Liver (tissue), 7 donors: ENCODE measurements at regions not wholly inside any gene's neighbourhood (a gene's known extent, or its start where the extent isn't known, plus 50 kb on each side); places are given as distances from the start of the nearest gene placed in this dataset.
A peak's percentile ranks its signal among the peaks of the same experiment; 100 is the strongest.
"Not testable (repeated sequence)": the region's sequence is repeated elsewhere in the genome, so short reads cannot be mapped to it uniquely, and the experiment has no call there.

Source experiments
- DNase-seq: peaks from one replicate; pipeline ENCODE4 v3.0.0-alpha.2; 2017; ENCODE audit warnings: low spot score
- H3K27ac ChIP-seq, 2 donors: one replicate each; pipeline ENCODE4 v1.7.0; 2013; ENCODE audit warnings: inconsistent platforms in 2 of 2, low read length in 2 of 2, control low read depth in 1 of 2, low read depth in 1 of 2, mild to moderate bottlenecking in 1 of 2
- H3K27me3 ChIP-seq, 4 donors: one replicate each; pipeline versions ENCODE4 v1.6.1 to v1.7.0; 2013; ENCODE audit warnings: low read length in 3 of 4, inconsistent platforms in 1 of 4, mild to moderate bottlenecking in 1 of 4, moderate library complexity in 1 of 4; ENCODE audit not compliant: control insufficient read depth in 4 of 4, insufficient read depth in 4 of 4
- H3K36me3 ChIP-seq, 4 donors: one replicate each; pipeline versions ENCODE4 v1.6.1 to v1.7.0; 2013; ENCODE audit warnings: low read length in 3 of 4, mild to moderate bottlenecking in 3 of 4, low read depth in 1 of 4, moderate library complexity in 1 of 4; ENCODE audit not compliant: control insufficient read depth in 4 of 4, insufficient read depth in 3 of 4
- H3K4me1 ChIP-seq, 4 donors: one replicate each; pipeline versions ENCODE4 v1.6.1 to v1.7.0; 2013; ENCODE audit warnings: low read length in 3 of 4, mild to moderate bottlenecking in 3 of 4, moderate library complexity in 1 of 4; ENCODE audit not compliant: control insufficient read depth in 4 of 4, insufficient read depth in 4 of 4
- H3K4me3 ChIP-seq, 3 donors: one replicate each; pipeline versions ENCODE4 v1.6.1 to v1.7.0; 2013; ENCODE audit warnings: low read length in 3 of 3, control low read depth in 1 of 3, low read depth in 1 of 3, mild to moderate bottlenecking in 1 of 3
- H3K9ac ChIP-seq, 2 donors: one replicate each; pipeline ENCODE4 v1.7.0; 2013; ENCODE audit warnings: low read length in 2 of 2, mild to moderate bottlenecking in 2 of 2, moderate library complexity in 2 of 2, control low read depth in 1 of 2, low read depth in 1 of 2
- H3K9me3 ChIP-seq, 4 donors: one replicate each; pipeline versions ENCODE4 v1.6.1 to v1.7.0; 2013; ENCODE audit warnings: low read length in 3 of 4; ENCODE audit not compliant: control insufficient read depth in 4 of 4
- EGR1 ChIP-seq, 2 donors: IDR thresholded peaks; 2 replicates each; pipeline ENCODE4 v1.6.1; 2016 to 2018; ENCODE audit warnings: antibody characterized with exemption in 2 of 2, low read depth in 2 of 2
- FOXA2 ChIP-seq: IDR thresholded peaks from 2 replicates; pipeline ENCODE4 v1.6.1; 2016; ENCODE audit warnings: antibody characterized with exemption
- GABPA ChIP-seq, 2 donors: IDR thresholded peaks in 1 of 2; conservative IDR thresholded peaks in 1 of 2; 2 replicates each; pipeline ENCODE4 v1.6.1; 2016; ENCODE audit warnings: antibody characterized with exemption in 2 of 2, mild to moderate bottlenecking in 1 of 2, moderate library complexity in 1 of 2
- HNF4A ChIP-seq, 2 donors: conservative IDR thresholded peaks; 2 replicates each; pipeline ENCODE4 v1.6.1; 2016; ENCODE audit warnings: antibody characterized with exemption in 2 of 2, mild to moderate bottlenecking in 2 of 2
- HNF4G ChIP-seq: IDR thresholded peaks from 2 replicates; pipeline ENCODE4 v1.6.1; 2016; ENCODE audit warnings: antibody characterized with exemption
- JUND ChIP-seq, 2 donors: IDR thresholded peaks; 2 replicates each; pipeline ENCODE4 v1.6.1; 2016; ENCODE audit warnings: antibody characterized with exemption in 2 of 2
- RAD21 ChIP-seq, 2 donors: IDR thresholded peaks; 2 replicates each; pipeline ENCODE4 v1.6.1; 2016; ENCODE audit warnings: antibody characterized with exemption in 2 of 2, mild to moderate bottlenecking in 2 of 2
- RXRA ChIP-seq, 2 donors: IDR thresholded peaks; 2 replicates each; pipeline ENCODE4 v1.6.1; 2017 to 2018; ENCODE audit warnings: antibody characterized with exemption in 2 of 2, mild to moderate bottlenecking in 1 of 2
- SP1 ChIP-seq: IDR thresholded peaks from 2 replicates; pipeline ENCODE4 v1.6.1; 2018; ENCODE audit warnings: antibody characterized with exemption, mild to moderate bottlenecking
- TAF1 ChIP-seq: conservative IDR thresholded peaks from 2 replicates; pipeline ENCODE4 v1.6.1; 2016; ENCODE audit warnings: antibody characterized with exemption, mild to moderate bottlenecking
- YY1 ChIP-seq: IDR thresholded peaks from 2 replicates; pipeline ENCODE4 v1.6.1; 2016; ENCODE audit warnings: antibody characterized with exemption, mild to moderate bottlenecking
- WGBS: extraction: QIAGEN DNeasy Blood & Tissue Kit; methylation state at CpG from one replicate; pipeline ENCODE4 v1.1.7; 2013; 5-methylcytosine and 5-hydroxymethylcytosine counted together
- TF ChIP-seq, protein P1 (sequence below): IDR thresholded peaks from 2 replicates; pipeline ENCODE4 v1.6.1; 2016; ENCODE audit warnings: antibody characterized with exemption
- TF ChIP-seq, protein P2 (sequence below): IDR thresholded peaks from 2 replicates; pipeline ENCODE4 v1.6.1; 2016; ENCODE audit warnings: antibody characterized with exemption, mild to moderate bottlenecking
- TF ChIP-seq, protein P3 (sequence below): IDR thresholded peaks from 2 replicates; pipeline ENCODE4 v1.6.1; 2016; ENCODE audit warnings: antibody characterized with exemption
- TF ChIP-seq, protein P4 (sequence below): IDR thresholded peaks from 2 replicates; pipeline ENCODE4 v1.6.1; 2016; ENCODE audit warnings: antibody characterized with exemption
- donor health status: healthy.
- donor health status: healthy.
- donor health status: healthy.
- donor health status: healthy.

DNA sequence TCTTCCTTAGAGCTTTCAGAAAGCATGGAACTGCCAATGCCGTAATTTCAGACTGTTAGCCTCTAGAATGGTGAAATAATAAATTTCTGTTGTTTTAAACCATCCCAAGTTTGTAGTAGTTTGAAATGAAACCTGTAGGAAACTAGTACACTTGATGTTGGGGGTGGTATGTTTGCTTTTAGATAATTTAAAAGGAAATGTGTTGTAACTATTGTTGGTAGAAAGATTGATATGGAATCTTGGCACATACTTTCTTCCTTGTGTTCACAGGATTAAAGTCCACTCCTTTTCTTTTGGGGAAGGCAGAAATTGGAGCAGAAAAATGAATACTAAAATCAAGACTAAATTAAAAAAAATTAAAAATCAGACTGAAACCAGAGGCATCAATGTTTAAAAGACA, 66.0 kb upstream of the ARRDC3 start:
- no peak overlapping the region for H3K4me3 ChIP-seq
- H3K4me1 ChIP-seq = peaks cover 0 to 3% (median 1%) of the 10 kb centered on the region in 4 donors
- no peak overlapping the region for H3K9ac ChIP-seq
- H3K27me3 ChIP-seq = no peaks in the 10 kb centered on the region
- 49% methylated on average over 1 of the region's 1 CpG for WGBS
- TF ChIP-seq HNF4A (conservative IDR thresholded peaks at IDR 0.05) (peak; percentile 80 to 85), YY1 (peak; percentile 19), GABPA (IDR thresholded peaks at IDR 0.05 in 1 of 2, conservative IDR thresholded peaks at IDR 0.05 in 1 of 2) (peak in 1 of 2 donors; percentile 26), JUND (IDR thresholded peaks at IDR 0.05) (peak in 1 of 2 donors; percentile 43), RXRA (IDR thresholded peaks at IDR 0.05) (peak; percentile 29 to 71), EGR1 (IDR thresholded peaks at IDR 0.05; ENCODE audit: low read depth in 2 of 2) (peak in 1 of 2 donors; percentile 53), FOXA2 (peak; percentile 28), HNF4G (peak; percentile 58), RAD21 (IDR thresholded peaks at IDR 0.05) (peak; percentile 9 to 17), SP1 (peak; percentile 21), TAF1 (no peak)
- TF ChIP-seq, protein P1, sequence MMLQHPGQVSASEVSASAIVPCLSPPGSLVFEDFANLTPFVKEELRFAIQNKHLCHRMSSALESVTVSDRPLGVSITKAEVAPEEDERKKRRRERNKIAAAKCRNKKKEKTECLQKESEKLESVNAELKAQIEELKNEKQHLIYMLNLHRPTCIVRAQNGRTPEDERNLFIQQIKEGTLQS = no peak
- TF ChIP-seq, protein P2, sequence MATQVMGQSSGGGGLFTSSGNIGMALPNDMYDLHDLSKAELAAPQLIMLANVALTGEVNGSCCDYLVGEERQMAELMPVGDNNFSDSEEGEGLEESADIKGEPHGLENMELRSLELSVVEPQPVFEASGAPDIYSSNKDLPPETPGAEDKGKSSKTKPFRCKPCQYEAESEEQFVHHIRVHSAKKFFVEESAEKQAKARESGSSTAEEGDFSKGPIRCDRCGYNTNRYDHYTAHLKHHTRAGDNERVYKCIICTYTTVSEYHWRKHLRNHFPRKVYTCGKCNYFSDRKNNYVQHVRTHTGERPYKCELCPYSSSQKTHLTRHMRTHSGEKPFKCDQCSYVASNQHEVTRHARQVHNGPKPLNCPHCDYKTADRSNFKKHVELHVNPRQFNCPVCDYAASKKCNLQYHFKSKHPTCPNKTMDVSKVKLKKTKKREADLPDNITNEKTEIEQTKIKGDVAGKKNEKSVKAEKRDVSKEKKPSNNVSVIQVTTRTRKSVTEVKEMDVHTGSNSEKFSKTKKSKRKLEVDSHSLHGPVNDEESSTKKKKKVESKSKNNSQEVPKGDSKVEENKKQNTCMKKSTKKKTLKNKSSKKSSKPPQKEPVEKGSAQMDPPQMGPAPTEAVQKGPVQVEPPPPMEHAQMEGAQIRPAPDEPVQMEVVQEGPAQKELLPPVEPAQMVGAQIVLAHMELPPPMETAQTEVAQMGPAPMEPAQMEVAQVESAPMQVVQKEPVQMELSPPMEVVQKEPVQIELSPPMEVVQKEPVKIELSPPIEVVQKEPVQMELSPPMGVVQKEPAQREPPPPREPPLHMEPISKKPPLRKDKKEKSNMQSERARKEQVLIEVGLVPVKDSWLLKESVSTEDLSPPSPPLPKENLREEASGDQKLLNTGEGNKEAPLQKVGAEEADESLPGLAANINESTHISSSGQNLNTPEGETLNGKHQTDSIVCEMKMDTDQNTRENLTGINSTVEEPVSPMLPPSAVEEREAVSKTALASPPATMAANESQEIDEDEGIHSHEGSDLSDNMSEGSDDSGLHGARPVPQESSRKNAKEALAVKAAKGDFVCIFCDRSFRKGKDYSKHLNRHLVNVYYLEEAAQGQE = no peak
- TF ChIP-seq, protein P3, sequence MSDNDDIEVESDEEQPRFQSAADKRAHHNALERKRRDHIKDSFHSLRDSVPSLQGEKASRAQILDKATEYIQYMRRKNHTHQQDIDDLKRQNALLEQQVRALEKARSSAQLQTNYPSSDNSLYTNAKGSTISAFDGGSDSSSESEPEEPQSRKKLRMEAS = peak; percentile 49
- TF ChIP-seq, protein P4, sequence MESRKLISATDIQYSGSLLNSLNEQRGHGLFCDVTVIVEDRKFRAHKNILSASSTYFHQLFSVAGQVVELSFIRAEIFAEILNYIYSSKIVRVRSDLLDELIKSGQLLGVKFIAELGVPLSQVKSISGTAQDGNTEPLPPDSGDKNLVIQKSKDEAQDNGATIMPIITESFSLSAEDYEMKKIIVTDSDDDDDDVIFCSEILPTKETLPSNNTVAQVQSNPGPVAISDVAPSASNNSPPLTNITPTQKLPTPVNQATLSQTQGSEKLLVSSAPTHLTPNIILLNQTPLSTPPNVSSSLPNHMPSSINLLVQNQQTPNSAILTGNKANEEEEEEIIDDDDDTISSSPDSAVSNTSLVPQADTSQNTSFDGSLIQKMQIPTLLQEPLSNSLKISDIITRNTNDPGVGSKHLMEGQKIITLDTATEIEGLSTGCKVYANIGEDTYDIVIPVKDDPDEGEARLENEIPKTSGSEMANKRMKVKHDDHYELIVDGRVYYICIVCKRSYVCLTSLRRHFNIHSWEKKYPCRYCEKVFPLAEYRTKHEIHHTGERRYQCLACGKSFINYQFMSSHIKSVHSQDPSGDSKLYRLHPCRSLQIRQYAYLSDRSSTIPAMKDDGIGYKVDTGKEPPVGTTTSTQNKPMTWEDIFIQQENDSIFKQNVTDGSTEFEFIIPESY = peak; percentile 22
- no peaks in the 10 kb centered on the region for H3K9me3 ChIP-seq
- no peak overlapping the region for H3K27ac ChIP-seq
- no peaks in the 10 kb centered on the region for H3K36me3 ChIP-seq
- DNase-seq = no peak

DNA sequence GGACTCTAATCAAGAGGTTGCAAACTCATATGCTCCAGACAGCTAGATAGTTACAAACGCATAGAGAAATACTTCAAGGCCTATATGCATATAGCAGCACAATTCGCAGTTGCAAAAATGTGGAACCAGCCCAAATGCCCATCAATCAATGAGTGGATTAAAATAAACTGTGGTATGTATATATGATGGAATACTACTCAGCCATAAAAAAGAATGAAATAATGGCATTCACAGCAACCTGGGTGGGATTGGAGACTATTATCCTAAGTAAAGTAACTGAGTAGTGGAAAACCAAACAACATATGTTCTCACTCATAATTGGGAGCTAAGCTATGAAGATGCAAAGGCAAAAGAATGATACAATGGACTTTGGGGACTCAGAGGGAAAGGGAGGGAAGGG, 65.0 kb upstream of the ARRDC3 start:
- not testable (repeated sequence) for H3K9ac ChIP-seq, H3K9me3 ChIP-seq, H3K27me3 ChIP-seq, H3K36me3 ChIP-seq, H3K4me3 ChIP-seq, H3K27ac ChIP-seq, H3K4me1 ChIP-seq, DNase-seq
- WGBS = 98% methylated on average over 2 of the region's 2 CpGs

DNA sequence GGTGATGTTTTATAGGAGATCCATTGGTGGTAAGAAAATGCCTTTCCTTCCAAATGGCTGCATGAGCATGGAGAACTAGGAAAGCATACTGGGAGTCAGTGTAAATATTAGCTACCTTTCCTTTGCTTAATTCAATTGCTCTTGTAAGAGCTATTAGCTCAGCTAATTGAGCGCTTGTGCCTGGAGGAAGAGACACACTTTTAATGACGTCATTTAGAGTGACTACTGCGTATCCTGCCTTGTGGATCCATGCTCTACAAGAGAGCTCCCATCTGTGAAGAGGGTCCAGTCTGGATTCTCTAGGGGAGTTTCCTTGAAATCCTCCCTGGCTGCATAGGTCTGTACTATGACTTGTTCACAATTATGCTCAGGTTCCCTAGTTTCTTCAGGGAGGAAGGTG, 63.8 kb upstream of the ARRDC3 start:
- not testable (repeated sequence) for H3K4me3 ChIP-seq, H3K4me1 ChIP-seq, DNase-seq, H3K36me3 ChIP-seq, H3K9me3 ChIP-seq, H3K27me3 ChIP-seq, H3K27ac ChIP-seq, H3K9ac ChIP-seq
- 96% methylated on average over 3 of the region's 3 CpGs for WGBS
